ENCODE measurements at regions not wholly inside any gene's neighbourhood (a gene's known extent, or its start where the extent isn't known, plus 50 kb on each side); places are given as distances from the start of the nearest gene placed in this dataset.
A peak's percentile ranks its signal among the peaks of the same experiment; 100 is the strongest.
"Not testable (repeated sequence)": the region's sequence is repeated elsewhere in the genome, so short reads cannot be mapped to it uniquely, and the experiment has no call there.

DNA sequence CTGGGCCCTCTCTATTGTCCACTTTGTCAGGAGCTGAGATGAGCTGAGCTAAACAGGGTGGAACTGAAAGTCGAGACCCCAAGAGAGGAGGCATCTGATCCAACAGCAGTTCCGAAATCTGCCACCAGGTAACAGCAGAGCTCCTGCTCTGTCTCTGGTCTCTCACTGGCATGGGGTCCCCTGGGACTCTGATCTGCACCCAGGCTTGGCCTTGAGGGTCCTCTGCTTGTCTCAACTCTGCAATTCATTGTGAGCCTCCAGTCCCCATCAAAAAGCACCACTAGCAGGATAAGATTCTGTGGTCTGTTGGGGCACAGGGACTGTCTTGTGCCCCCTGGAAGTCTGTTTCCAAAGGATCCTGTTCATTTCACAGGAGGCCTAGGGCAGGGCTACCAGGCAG is 62.5 kb upstream of the TOP1 start:
- Mint-ChIP-seq H3K4me1 (peaks cover 28% of the 10 kb centered on the region), H3K4me3 (no peak overlapping the region), H3K27ac (no peak overlapping the region), H3K27me3 (peaks cover 21% of the 10 kb centered on the region), H3K9me3 (no peaks in the 10 kb centered on the region)
- no peak for DNase-seq
- ATAC-seq = no peak

DNA sequence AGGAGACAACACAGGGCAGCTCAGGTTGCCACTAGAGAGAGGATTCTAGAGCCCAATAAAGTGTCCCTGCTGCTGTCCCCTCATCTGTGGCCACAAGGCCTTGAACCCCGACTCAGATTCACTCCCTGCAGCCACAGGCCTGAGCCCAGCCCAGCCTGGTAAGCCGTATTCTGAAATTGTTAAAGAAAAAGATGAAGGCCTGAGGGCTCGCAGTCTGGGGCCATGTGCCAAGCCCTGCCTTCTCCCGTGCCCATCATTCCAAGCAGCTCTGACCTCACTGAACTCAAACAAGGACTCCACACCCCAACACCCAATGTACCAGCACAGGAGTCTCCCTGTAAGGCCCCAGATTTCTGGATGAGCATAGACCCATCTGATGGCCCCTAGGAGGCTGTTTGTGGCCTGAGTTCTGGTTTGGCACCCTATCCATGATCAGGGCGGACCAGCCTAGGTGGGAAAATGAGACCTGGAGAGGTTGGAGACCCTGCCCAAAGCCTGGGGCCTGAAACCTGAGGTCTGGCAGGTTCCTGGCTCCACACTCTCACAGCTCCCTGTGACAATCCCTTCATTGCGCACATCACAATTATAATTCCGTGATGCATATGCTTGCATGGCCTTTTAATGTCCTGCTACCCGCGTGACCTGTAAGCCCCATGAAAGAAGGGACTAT is 62.0 kb upstream of the TOP1 start:
- Mint-ChIP-seq H3K4me1 (peaks cover 23% of the 10 kb centered on the region), H3K4me3 (no peak overlapping the region), H3K9me3 (no peaks in the 10 kb centered on the region), H3K27me3 (peaks cover 21% of the 10 kb centered on the region), H3K27ac (no peak overlapping the region)
- DNase-seq (no peak), ATAC-seq (no peak)

DNA sequence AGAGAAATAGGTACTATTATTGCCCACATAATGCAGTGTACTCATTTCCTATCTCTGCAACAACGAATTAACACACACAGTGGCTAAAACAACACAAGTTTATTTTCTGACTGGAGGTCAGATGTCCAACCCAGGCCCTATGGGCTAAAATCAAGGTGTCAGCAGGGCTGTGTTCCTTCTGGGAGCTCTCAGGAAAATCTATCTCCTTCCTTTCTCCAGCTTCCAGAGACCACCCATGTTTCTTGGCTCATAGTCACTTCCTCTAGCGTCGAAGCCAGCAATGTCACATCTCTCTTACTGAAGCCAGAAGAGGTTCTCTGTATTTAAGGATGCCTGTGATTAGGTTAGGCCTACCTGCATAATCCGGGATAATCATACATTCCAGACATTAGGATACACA is 60.9 kb upstream of the TOP1 start:
- Mint-ChIP-seq H3K4me3 (no peak overlapping the region), H3K27ac (no peak overlapping the region), H3K9me3 (no peaks in the 10 kb centered on the region), H3K27me3 (peaks cover 21% of the 10 kb centered on the region), H3K4me1 (peaks cover 17% of the 10 kb centered on the region)
- no peak for DNase-seq
- ATAC-seq = no peak

DNA sequence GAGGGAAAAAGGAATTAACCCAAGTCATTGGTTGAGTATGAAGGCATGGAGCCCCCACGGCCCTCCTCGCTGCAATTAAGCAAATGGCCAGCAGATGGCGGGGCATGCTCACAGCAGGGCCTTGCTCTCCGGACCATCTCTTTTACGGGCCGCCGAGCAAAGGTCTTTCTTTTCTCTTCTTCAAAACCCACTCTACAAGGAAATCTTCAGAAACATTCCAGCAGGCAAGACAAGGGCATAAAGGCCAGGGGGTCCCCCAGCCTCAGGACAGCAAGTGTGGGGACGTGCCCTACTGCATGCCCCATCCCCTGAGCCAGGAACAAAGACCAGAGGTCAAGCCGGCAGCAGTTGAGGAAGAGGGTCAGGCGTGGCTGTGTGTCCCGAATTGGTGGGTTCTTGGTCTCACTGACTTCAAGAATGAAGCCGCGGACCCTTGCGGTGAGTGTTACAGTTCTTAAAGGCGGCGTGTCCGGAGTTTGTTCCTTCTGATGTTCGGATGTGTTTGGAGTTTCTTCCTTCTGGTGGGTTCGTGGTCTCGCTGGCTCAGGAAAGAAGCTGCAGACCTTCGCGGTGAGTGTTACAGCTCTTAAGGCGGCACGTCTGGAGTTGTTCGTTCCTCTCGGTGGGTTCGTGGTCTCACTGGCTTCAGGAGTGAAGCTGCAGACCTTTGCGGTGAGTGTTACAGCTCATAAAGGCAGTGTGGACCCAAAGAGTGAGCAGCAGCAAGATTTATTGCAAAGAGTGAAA is 59.6 kb upstream of the TOP1 start:
- Mint-ChIP-seq H3K4me3 (peak overlapping the region; percentile 91 to 92), H3K27me3 (peaks cover 22% of the 10 kb centered on the region), H3K4me1 (peaks cover 11% of the 10 kb centered on the region), H3K27ac (peak overlapping the region in 1 of 2 donors; percentile 52)
- ATAC-seq (peak; percentile 93), DNase-seq (peak; percentile 82 to 84)
- not testable (repeated sequence) for H3K9me3 Mint-ChIP-seq

DNA sequence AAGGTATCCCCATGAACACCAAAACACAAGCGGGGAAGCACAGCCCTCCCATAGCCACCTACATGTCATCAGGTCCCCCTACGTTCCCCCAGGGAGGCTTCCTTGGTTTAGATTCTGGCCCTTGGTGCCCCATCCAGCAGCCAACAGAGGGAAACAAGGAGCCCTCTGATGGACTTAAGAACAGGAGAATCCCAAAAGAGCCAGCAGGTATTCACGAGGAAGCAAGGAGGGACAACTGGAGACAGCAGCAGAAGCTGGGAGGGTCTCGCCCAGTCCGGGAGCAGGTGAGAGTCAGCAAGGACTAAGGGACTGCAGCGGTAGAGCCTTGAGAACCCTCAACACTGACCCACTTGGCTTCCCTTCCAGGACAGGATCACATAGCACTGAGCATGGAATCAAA is 58.4 kb upstream of the TOP1 start:
- no peak for DNase-seq
- ATAC-seq = no peak
- H3K4me1 Mint-ChIP-seq = peaks cover 11% of the 10 kb centered on the region
- no peak overlapping the region for H3K4me3 Mint-ChIP-seq
- no peaks in the 10 kb centered on the region for H3K9me3 Mint-ChIP-seq
- peaks cover 27% of the 10 kb centered on the region for H3K27me3 Mint-ChIP-seq
- no peak overlapping the region for H3K27ac Mint-ChIP-seq

DNA sequence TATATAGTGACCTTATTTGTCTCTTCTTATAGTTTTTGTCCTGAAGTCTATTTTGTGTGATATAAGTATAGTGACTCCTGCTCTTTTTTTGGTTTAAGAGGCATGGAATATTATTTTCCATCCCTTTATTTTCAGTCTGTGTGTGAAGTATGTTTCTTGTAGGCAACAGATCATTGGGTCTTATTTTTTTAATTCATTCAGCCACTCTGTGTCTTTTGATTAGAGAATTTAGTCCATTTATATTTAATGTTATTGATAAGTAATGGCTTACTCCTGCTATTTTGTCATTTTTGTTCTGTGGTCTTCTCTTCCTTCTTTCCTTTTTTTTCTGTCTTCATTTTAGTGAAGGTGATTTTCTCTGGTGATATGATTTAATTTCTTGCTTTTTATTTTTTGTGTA is 51.4 kb upstream of the TOP1 start:
- Mint-ChIP-seq H3K4me1 (peaks cover 5% of the 10 kb centered on the region), H3K9me3 (peaks cover 22 to 24% of the 10 kb centered on the region in 2 donors)

DNA sequence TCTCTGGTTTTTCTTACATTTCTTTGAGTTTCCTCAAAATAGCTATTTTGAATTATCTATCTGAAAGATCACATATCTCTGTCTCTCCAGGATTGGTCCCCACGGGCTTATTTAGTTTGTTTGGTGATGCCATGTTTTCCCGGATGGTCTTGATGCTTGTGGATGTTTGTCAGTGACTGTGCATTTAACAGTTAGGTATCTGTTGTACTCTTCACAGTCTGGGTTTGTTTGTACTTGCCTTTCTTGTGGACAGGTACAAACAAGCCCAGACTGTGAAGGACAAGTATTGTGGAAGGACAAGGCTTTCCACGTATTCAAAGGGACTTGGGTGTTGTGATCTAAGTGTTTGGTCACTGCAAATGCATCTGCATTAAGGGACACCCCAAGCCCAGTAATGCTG is 49.9 kb upstream of the TOP1 start:
- H3K27ac Mint-ChIP-seq = no peak overlapping the region
- H3K4me3 Mint-ChIP-seq = no peak overlapping the region
- peaks cover 33% of the 10 kb centered on the region for H3K27me3 Mint-ChIP-seq
- peaks cover 5% of the 10 kb centered on the region for H3K4me1 Mint-ChIP-seq
- no peak for ATAC-seq
- no peak for DNase-seq
- H3K9me3 Mint-ChIP-seq = peaks cover 22 to 24% of the 10 kb centered on the region in 2 donors

More for the DNA sequence above, 51.4 kb upstream of the TOP1 start:
- ATAC-seq (no peak), DNase-seq (no peak)
- no peak overlapping the region for H3K4me3 Mint-ChIP-seq
- H3K27ac Mint-ChIP-seq = no peak overlapping the region
- H3K27me3 Mint-ChIP-seq = peaks cover 30% of the 10 kb centered on the region

All from stimulated activated naive CD8-positive, alpha-beta T cell treated with anti-CD3 and anti-CD28 coated beads, Interleukin-15, amount 100 ng/mL, for 72 hours (primary cell).